Esophagus (tissue), 2 donors: ENCODE measurements at regions not wholly inside any gene's neighbourhood (a gene's known extent, or its start where the extent isn't known, plus 50 kb on each side); places are given as distances from the start of the nearest gene placed in this dataset.
A peak's percentile ranks its signal among the peaks of the same experiment; 100 is the strongest.
"Not testable (repeated sequence)": the region's sequence is repeated elsewhere in the genome, so short reads cannot be mapped to it uniquely, and the experiment has no call there.

Experiments
- H3K27ac ChIP-seq, 2 donors: one replicate each; pipeline ENCODE4 v1.5.1; 2013; ENCODE audit warnings: low read depth in 2 of 2, mild to moderate bottlenecking in 2 of 2, inconsistent platforms in 1 of 2, low read length in 1 of 2, moderate library complexity in 1 of 2
- H3K27me3 ChIP-seq, 2 donors: one replicate each; pipeline ENCODE4 v1.6.1; 2013; ENCODE audit warnings: low read length in 2 of 2, control low read depth in 1 of 2, mild to moderate bottlenecking in 1 of 2; ENCODE audit not compliant: insufficient read depth in 2 of 2, control insufficient read depth in 1 of 2
- H3K36me3 ChIP-seq, 2 donors: one replicate each; pipeline ENCODE4 v1.6.1; 2013; ENCODE audit warnings: low read length in 1 of 2; ENCODE audit not compliant: control insufficient read depth in 2 of 2, insufficient read depth in 2 of 2
- H3K4me1 ChIP-seq, 2 donors: one replicate each; pipeline ENCODE4 v1.6.1; 2013; ENCODE audit warnings: low read length in 1 of 2; ENCODE audit not compliant: control insufficient read depth in 2 of 2, insufficient read depth in 2 of 2
- H3K4me3 ChIP-seq, 2 donors: one replicate each; pipeline ENCODE4 v1.5.1; 2013; ENCODE audit warnings: low read length in 2 of 2, mild to moderate bottlenecking in 2 of 2, low read depth in 1 of 2, moderate library complexity in 1 of 2
- H3K9me3 ChIP-seq, 2 donors: one replicate each; pipeline ENCODE4 v1.6.1; 2013; ENCODE audit warnings: mild to moderate bottlenecking in 2 of 2, low read depth in 1 of 2, low read length in 1 of 2, moderate library complexity in 1 of 2; ENCODE audit not compliant: control insufficient read depth in 2 of 2, insufficient read depth in 1 of 2
- WGBS, 2 donors: extraction: QIAGEN DNeasy Blood & Tissue Kit; methylation state at CpG; one replicate each; pipeline ENCODE4 v1.1.7; 2013; 5-methylcytosine and 5-hydroxymethylcytosine counted together
- donor health status: healthy with polysubstance abuse.
- donor health status: Bipolar disorder and iron deficiency.

GRCh38 chr14:53619691-53620231 lies 336.9 kb downstream of the BMP4 start:
- no peaks in the 10 kb centered on the region for H3K9me3 ChIP-seq
- no peaks in the 10 kb centered on the region for H3K4me1 ChIP-seq
- no peak overlapping the region for H3K27ac ChIP-seq
- no peaks in the 10 kb centered on the region for H3K36me3 ChIP-seq
- H3K27me3 ChIP-seq: no peaks in the 10 kb centered on the region
- 76 to 81% methylated on average over 3 of the region's 3 CpGs for WGBS, 2 donors
- H3K4me3 ChIP-seq: no peak overlapping the region

GRCh38 chr14:53616536-53616935 lies 340.1 kb downstream of the BMP4 start:
- not testable (repeated sequence) for H3K27ac ChIP-seq, H3K4me1 ChIP-seq, H3K9me3 ChIP-seq, H3K36me3 ChIP-seq, H3K4me3 ChIP-seq, H3K27me3 ChIP-seq
- WGBS, 2 donors: 80 to 88% methylated on average over 2 of the region's 2 CpGs

- Histone ChIP-seq H3K4me3 (no peak overlapping the region), H3K4me1 (no peaks in the 10 kb centered on the region), H3K27ac (no peak overlapping the region), H3K36me3 (no peaks in the 10 kb centered on the region), H3K9me3 (no peaks in the 10 kb centered on the region), H3K27me3 (no peaks in the 10 kb centered on the region)
- 53 to 56% methylated on average over 3 of the region's 3 CpGs for WGBS, 2 donors
Measured at GRCh38 chr14:53615252-53615651, 341.4 kb downstream of the BMP4 start.

GRCh38 chr14:53613404-53614253 lies 343.0 kb downstream of the BMP4 start:
- H3K36me3 ChIP-seq: no peaks in the 10 kb centered on the region
- H3K27me3 ChIP-seq: no peaks in the 10 kb centered on the region
- H3K4me3 ChIP-seq: peak overlapping the region in 1 of 2 donors; percentile 18
- 40 to 41% methylated on average over 12 of the region's 12 CpGs for WGBS, 2 donors
- H3K9me3 ChIP-seq: no peaks in the 10 kb centered on the region
- H3K4me1 ChIP-seq: peaks cover 0 to 2% of the 10 kb centered on the region in 2 donors
- peak overlapping the region; percentile 54 to 89 for H3K27ac ChIP-seq

DNA sequence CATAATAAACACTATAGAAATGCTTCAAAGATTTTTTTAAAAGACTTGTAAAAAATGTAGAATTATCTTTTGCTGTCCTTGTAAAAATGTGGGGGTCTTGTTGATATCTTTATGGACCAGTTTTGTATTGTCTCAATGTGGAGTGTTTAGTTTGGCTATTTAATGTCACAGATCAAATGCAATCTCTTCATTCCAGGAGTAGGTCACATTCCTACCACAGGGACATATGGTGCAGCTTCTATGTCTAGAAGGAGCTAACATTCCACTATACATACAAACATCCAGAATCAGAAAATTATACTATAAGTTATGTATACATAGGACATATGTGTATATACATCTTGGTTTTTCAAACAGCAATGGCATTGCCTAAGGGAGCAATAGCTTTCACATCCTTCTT lies 345.7 kb downstream of the BMP4 start:
- Histone ChIP-seq H3K4me1 (peaks cover 0 to 4% of the 10 kb centered on the region in 2 donors), H3K27me3 (no peaks in the 10 kb centered on the region), H3K36me3 (no peaks in the 10 kb centered on the region), H3K4me3 (no peak overlapping the region), H3K27ac (no peak overlapping the region), H3K9me3 (no peaks in the 10 kb centered on the region)

DNA sequence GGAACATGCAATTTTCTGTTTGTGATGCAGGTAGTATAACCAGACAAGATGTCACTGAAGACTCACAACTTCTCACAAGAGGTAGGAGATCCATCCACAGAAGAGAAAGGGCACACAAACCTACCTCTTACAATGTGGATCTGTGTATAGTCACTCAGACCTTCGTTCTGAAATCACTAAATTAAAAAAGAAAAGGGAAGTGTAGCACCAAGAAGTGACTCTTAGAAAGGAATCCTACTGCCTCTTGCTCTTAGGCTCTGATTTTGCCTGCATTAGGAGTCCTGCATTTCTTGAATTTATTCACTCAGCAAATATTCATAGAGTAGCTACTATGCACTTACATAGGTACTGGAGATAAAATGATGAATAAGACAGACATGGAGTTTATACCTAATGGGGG lies 347.6 kb downstream of the BMP4 start:
- 67 to 71% methylated on average over 1 of the region's 1 CpG for WGBS, 2 donors

DNA sequence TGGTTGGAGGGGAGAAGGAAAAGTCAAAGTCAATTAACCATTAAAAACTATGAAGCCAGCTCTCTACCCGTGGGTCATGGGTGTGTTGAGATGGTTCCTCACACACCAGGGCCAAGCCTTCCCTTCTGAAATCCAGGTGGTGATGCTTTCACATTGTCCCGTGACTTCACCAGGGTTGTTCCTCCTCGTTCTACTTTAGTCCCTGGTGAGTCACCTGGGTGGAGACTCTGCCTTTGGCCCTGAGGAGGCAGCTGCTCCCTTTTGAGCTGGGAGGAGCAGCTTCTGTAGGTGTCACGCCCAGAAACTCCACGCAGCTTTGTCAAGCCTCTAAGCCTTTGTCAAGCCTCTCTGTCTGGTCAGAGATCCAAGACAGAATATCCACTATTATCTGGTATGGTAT lies 348.3 kb downstream of the BMP4 start:
- peak overlapping the region; percentile 66 to 88 for H3K27ac ChIP-seq
- no peaks in the 10 kb centered on the region for H3K36me3 ChIP-seq
- H3K4me3 ChIP-seq: no peak overlapping the region
- no peaks in the 10 kb centered on the region for H3K9me3 ChIP-seq
- WGBS, 2 donors: 41 to 48% methylated on average over 5 of the region's 5 CpGs
- peaks cover 0 to 4% of the 10 kb centered on the region in 2 donors for H3K4me1 ChIP-seq
- H3K27me3 ChIP-seq: no peaks in the 10 kb centered on the region

More for the DNA sequence above, 347.6 kb downstream of the BMP4 start:
- H3K36me3 ChIP-seq: no peaks in the 10 kb centered on the region
- peak overlapping the region; percentile 60 to 88 for H3K27ac ChIP-seq
- H3K9me3 ChIP-seq: no peaks in the 10 kb centered on the region
- no peaks in the 10 kb centered on the region for H3K27me3 ChIP-seq
- peaks cover 0 to 4% of the 10 kb centered on the region in 2 donors for H3K4me1 ChIP-seq
- H3K4me3 ChIP-seq: no peak overlapping the region

DNA sequence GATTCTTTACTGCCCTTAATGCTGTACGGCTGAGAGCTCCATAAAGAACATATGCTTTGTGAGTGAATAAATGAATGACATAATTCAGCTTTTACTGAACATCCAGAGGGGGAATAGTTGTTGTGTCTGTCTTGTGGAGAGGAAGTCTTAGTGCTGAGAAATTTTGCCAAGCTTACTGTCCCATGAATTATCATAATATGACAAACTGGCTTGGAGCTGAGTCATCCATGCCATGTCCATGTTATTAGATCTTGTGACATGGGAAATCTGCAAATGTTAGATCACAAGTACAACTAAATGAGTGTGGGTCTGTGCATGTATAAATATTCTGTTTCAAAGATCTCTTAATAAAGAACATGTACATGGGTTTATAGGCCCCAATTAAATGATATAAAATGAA lies 350.4 kb downstream of the BMP4 start:
- H3K27ac ChIP-seq: no peak overlapping the region
- 78 to 87% methylated on average over 1 of the region's 1 CpG for whole genome bisulfite sequencing, 2 donors
- H3K4me3 ChIP-seq: no peak overlapping the region
- H3K4me1 ChIP-seq: peaks cover 0 to 4% of the 10 kb centered on the region in 2 donors
- H3K27me3 ChIP-seq: no peaks in the 10 kb centered on the region
- H3K9me3 ChIP-seq: no peaks in the 10 kb centered on the region
- no peaks in the 10 kb centered on the region for H3K36me3 ChIP-seq

- H3K36me3 ChIP-seq: no peaks in the 10 kb centered on the region
Measured at GRCh38 chr14:53605562-53605961, 351.1 kb downstream of the BMP4 start.

GRCh38 chr14:53603994-53604393 lies 352.6 kb downstream of the BMP4 start:
- Histone ChIP-seq H3K4me3 (no peak overlapping the region), H3K36me3 (no peaks in the 10 kb centered on the region), H3K27me3 (no peaks in the 10 kb centered on the region), H3K27ac (no peak overlapping the region), H3K4me1 (peaks cover 0 to 3% of the 10 kb centered on the region in 2 donors), H3K9me3 (no peaks in the 10 kb centered on the region)
- 90 to 91% methylated on average over 5 of the region's 5 CpGs for WGBS, 2 donors

More at GRCh38 chr14:53605562-53605961, 351.1 kb downstream of the BMP4 start:
- no peaks in the 10 kb centered on the region for H3K9me3 ChIP-seq
- no peaks in the 10 kb centered on the region for H3K27me3 ChIP-seq
- peaks cover 0 to 4% of the 10 kb centered on the region in 2 donors for H3K4me1 ChIP-seq
- H3K4me3 ChIP-seq: no peak overlapping the region
- H3K27ac ChIP-seq: no peak overlapping the region
